ENCODE measurements at regions not wholly inside any gene's neighbourhood (a gene's known extent, or its start where the extent isn't known, plus 50 kb on each side); places are given as distances from the start of the nearest gene placed in this dataset.
"Not testable (repeated sequence)": the region's sequence is repeated elsewhere in the genome, so short reads cannot be mapped to it uniquely, and the experiment has no call there.

DNA sequence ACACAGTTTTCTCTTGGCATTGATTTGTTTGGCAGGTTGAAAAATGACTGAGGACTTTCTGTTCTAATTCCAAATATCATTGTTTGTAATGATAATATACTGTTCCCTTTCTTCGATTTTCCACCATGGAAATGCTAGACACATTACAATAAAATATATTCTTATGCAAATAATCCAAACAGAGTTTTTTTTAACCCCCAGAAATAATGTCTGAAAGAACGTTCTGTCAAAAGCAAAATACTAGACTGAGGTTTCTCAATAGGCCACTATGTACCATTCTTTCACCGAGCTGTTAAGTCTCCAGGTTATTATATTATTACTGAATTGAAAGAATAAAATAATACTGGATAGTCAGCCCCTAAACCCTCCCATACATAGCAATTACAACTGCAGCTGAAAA, 312.5 kb downstream of the ZIC3 start:
- no peak for DNase-seq (ENCODE audit: low read depth)

DNA sequence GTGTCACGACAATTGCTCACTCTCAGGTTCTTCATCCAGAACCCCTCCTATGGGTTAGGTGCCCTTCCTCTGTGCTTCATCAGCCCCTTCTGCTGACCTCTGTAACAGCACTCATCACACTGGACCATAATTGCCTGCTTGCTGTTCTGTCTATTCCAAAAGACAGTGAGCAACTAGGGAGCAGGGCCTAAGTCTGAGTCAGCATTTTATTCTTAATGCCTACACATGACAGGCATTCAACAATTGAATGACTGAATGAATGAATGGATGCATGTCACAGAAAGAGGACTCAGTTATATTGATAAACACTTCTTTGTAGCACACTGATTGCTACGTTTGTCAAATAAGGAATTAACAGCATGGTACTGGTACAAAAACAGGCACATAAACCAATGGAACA, 317.0 kb downstream of the ZIC3 start:
- DNase-seq (ENCODE audit: low read depth) = no peak

DNA sequence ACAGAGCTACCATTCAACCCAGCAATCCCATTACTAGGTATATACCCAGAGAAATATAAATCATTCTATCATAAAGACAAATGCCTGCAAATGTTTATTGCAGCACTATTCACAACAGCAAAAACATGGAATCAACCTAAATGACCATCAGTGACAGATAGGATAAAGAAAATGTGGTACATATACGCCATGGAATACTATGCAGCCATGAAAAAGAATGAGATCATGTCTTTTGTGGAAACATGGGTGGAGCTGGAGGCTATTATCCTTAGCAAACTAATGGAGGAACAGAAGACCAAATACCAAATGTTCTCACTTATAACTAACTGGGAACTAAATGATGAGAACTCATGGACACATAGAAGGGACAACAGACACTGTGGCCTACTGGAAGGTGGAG, 318.9 kb downstream of the ZIC3 start:
- DNase-seq (ENCODE audit: low read depth) = not testable (repeated sequence)

DNA sequence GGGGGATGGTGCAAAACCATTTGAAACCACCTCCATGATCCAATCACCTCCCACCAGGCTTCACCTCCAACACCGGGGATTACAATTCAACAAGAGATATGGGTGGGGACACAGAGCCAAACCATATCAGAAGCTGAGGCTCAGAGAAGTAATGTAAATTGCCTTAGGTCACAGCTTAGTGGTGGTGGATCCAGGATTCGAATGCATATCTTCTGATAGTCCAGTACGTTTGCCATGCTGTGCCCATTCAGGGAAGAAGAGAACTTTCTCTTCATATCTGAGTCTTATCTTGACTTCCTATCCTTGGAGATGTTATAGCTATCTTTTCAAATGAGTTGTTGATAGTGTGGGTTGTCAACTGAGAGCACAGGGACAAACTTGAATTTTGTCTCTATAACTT, 325.5 kb downstream of the ZIC3 start:
- no peak for DNase-seq (ENCODE audit: low read depth)

DNA sequence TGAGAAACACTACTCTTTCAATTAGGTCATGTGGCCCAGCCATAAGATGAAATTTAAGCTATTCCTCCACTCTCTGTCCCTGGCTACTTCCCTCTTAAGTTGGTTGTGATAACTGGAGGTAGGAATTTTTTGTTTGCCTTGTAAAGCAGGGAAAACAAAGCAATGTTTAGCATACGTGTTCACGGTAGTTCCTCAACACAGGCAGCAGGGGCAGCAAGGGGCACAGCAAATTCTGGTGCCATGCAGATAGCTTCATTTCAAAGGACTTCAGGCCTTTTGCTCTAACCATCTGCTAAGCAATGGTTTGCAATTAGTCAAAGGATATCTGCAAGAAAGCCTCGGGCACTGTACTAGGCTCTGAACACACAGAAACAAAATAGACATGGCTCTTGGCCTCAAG, 330.2 kb downstream of the ZIC3 start:
- no peak for DNase-seq (ENCODE audit: low read depth)

DNA sequence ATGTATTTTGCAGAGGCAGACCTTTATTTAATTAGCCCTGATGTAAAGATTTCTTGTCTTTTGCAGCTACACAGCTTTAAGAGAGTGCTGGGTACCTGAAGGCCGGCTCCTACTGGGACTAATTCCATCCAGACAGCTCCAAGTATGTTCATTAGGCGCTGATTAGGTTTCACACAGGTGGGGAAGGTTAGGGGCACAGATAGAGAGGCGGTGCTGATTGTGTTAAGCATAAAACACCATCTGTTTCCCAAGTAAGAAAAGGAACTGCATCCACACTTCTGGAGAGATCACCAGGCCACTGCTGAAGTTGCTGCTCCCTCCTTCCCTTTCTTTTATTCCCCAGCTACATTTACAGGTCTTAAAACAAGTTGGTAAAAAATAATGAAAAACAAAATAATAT, 349.5 kb downstream of the ZIC3 start:
- DNase-seq (ENCODE audit: low read depth) = no peak

DNA sequence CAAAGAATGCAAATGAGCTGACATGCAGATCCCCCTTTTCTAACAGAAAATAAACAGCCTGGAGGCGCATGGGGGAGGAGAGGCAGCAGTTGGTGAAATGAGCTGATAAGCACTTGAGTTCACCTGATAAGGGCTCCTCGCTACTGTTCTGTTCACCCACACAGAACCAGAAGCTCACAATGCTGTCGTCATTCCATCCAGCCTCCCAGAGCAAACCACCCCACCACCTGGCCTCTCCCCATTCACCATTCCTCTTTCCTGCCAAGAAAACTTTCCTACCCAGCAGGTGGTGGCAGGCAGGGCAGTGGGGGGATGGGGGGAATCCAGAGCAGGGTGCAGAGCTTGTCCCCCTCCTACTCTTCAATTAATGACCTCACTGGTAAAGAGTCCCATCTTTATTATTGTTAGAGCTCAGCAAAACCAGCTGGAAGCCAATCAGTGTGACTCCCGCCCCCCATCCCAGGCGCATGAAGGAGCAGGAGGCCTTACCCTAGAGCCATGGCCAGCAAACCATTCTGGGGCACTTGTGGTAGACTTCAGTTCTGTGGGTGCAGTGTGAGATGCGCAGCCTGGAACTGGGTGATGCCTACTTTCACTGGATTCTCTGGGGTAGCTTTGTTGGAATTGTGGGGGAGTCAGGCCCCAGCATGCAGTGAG, 350.3 kb downstream of the ZIC3 start:
- no peak for DNase-seq (ENCODE audit: low read depth)

DNA sequence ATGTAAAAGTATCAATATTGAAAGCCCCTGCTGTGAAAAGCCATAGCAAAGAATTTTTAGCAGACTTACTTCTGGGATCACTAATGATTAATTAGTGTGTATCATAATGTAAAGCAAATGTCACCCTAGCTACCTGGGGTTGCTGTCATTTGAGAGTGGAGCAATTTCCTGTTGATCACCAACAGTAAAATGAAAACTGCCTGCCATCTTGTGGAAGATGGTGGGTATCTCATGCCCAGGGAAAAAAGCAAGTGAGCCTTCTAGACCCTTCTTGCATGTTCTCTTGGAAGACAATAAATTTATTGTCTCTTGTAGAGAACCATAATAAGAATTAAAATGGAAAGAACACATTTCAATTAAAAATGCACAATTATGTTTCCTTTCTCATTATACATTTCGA, 360.2 kb downstream of the ZIC3 start:
- no peak for DNase-seq (ENCODE audit: low read depth)

DNA sequence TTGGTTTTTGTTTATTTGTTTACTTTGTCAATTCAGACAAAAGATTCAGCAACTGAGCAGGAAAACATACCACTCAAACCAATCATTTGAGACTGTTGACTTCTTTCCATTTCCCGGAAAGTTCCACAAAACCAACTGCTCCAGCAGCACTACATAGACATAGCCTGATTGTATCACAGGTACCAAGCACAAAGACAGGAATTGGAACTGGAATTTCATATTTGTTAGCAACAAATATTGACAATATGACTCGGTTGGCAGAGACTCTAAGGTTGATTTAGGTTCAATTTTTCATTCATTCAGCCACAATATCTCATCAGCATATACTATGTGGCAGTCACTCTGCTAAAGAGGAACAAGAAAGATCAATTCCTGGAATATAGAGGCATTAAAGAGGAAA, 364.0 kb downstream of the ZIC3 start:
- DNase-seq (ENCODE audit: low read depth) = no peak

DNA sequence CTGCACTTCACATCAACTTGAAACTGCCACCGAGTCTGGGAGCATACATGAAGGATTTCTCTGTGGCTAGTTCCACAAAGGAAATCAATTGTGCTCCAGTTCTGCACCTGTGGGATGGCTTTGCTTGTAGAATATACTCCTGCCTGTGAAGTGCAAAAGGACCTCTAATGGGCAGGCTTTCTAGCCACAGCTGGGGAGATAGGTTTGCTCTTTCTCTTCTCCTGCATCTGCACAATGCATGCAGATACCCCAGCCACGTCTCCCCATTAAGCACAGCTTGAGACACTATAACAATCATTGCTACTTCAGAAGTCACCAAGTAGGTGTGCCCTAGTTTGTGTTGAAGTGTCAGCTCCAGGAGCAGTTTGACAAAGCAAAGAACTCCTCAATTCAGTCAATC, 364.6 kb downstream of the ZIC3 start:
- DNase-seq (ENCODE audit: low read depth) = no peak

DNA sequence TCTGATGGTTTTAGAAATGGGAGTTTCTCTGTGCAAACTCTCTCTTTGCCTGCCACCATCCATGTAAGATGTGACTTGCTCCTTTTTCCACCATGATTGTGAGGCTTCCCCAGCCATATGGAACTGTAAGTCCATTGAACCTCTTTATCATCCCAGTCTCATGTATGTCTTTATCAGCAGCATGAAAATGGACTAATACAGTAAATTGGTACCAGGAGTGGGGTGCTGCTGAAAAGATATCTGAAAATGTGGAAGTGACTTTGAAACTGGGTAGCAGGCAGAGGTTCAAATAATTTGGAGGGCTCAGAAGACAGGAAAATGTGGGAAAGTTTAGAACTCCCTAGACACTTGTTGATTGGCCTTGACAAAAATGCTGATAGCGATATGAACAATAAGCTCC, 368.3 kb downstream of the ZIC3 start:
- not testable (repeated sequence) for DNase-seq (ENCODE audit: low read depth)

DNA sequence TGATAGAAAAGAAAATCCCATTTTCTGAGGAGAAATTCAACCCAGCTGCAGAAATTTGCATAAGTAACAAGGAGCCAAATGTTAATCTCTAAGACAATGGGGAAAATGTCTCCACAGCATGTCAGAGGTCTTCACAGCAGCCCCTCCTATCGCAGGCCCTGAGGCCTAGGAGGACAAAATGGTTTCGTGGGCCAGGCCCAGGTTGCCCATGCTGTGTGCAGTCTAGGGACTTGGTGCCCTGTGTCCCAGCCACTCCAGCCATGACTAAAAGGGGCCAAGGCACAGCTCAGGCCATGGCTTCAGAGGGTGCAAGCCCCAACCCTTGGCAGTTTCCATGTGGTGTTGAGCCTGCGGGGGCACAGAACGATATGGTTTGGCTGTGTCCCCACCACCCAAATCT, 369.0 kb downstream of the ZIC3 start:
- DNase-seq (ENCODE audit: low read depth) = not testable (repeated sequence)

DNA sequence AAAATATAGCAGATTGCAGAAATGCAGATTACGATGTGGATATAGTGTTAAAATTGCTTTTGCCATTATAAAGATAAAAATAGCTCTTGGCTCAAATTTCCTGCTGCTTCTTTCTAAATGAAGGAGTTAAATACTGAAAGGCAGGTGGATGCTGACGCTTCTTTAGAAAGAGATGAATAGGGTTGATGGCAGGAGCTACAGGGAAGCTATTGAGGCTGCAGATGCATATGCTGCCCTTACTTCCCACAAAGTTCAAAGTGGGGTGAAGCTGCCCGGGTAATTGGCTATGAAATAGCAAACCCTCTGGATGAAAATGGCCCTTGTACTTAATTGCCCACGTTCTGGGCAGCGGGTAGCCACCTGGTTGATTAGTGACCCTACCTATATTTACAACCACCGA, 379.5 kb downstream of the ZIC3 start:
- DNase-seq (ENCODE audit: low read depth) = no peak

DNA sequence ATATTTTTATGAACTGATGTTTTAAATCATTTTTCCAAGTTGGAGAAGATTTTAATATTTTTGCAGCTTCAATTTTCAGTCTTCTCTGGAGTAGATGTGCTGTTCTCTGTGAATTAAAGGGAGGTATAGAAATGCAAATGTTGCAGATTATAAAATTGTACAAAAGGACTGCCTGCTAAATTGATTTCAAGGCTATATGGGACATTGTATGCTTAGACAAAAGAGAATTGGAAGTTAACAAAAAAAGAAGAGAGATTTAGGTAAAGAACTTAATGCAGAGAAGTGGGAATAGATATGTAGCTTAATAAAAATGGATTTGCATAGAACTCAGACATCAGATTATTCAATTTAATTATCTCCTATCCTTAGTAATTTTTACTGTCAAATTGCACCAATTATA, 403.3 kb downstream of the ZIC3 start:
- no peak for DNase-seq (ENCODE audit: low read depth)

DNA sequence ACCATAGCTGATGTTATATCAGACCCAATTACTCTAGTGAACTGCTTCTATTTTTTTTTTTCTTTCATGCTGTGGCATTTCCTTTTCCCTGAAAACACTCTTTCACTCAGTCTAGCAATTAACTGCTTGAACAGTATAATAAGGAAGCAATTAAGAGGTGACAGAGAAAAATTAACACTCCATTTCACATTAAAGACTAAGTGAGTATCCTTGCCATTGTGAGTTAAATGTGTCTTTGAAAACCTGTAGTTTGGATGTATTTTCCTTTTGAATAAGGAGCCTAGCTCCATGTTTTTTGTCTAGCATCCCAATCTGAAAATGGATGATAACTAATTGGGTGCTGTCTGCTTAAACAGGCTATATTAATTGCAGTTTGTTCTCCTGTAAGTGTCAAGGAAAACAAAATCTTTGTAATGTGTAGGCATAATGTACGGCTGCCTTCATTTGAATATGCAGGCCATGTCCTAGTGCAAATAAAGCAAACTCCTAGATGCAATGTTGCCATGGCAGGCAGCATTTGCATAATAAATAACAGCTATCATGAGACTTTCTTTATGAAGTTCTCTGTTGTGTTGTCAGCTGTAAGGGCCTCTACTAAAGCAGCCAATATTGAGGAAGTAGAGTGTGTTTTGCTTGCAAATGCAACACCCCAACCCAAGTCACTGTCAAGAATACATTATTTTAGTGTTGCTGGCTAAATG, 416.7 kb downstream of the ZIC3 start:
- no peak for DNase-seq (ENCODE audit: low read depth)

DNA sequence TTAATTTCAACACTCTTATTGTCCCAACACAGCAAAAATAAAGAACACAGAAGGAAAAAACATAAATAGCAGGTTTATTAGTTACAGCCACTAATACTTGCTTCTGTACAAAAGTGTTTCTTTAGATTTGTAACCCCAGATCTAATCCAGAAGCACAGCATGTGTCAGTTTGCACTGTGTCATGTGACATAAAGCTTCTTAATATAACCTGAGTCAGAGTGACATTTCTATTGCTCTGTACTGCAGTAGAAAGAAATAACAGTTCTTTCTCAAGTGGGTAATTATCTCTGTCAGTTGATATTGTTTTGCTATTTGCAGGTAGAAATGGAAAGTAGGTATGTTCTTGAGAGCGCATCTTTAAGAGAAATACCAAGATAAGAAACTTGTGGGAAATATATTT, 422.5 kb downstream of the ZIC3 start:
- DNase-seq (ENCODE audit: low read depth) = no peak

DNA sequence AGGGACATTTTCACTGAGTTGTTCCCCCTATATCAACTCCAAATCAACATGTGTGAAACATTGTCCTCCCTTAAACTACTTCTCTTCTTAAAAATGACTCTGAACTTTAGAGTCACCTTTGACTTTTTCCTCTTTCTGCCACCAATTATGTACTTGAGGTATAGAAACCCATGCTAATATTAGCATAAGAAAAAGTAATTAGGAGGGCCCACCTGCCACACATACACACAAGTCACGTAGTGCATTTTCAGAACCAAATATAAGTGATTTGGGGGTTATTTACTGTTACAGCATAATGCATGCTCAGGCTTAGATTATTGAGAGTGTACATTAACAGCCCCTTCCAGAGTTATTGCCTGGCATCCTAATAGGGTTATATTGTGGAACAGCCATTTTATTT, 432.7 kb downstream of the ZIC3 start:
- DNase-seq (ENCODE audit: low read depth) = no peak

DNA sequence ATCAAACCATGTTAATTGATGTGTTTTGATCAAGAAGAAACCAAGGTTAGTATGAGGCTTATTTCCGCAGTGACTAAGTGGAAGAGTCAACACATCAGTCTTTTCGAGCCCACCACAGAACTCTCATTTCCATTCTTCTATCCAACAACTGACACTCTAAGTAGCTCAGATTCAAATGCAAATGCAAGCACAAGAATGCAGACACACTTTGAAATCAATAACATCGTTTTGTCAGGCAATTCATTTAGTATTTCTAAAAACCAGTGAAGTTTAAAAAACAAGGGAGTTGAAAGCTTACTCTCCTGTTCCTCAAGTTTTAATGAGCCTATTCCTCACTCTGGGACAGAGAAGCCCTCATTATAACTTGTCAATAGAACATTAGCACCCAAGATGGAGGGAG, 433.1 kb downstream of the ZIC3 start:
- no peak for DNase-seq (ENCODE audit: low read depth)

DNA sequence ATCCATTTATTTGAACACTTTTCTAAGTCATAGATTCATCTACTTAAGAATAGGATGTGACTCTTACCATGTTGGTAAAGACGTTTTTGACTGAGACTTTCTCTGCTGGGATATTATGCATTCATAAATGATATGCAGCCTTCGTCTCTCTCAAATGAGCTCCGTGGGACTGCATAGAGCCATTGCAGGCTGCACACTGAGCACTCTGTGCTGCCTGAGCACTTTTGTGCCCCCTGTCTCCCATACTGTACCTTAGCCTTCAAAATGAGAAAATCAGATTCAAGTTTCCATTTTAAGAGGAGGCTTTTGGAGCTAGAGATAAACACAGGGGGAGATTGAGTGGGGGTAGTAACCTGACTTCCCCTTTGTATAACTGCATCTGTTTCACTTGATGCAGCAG, 433.6 kb downstream of the ZIC3 start:
- DNase-seq (ENCODE audit: low read depth) = no peak

DNA sequence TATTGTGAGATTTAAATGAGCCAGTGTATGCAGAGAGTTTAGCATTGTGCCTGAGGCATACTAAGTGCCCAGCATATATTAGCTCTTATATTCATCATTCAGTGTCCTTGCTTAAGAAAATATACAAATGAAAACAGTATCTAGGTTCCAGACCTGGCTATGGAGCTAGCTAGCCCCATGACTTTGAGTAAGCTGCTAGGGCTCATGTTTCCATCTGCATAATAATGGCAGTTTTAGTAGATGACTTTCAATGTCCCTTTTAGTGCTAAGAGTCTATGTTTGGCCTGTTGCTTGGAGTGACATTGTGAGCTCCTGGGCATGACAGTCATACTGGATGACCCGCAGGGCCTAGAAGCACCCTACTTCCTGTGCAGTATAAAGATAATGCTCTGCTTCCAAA, 435.3 kb downstream of the ZIC3 start:
- DNase-seq (ENCODE audit: low read depth) = no peak

DNA sequence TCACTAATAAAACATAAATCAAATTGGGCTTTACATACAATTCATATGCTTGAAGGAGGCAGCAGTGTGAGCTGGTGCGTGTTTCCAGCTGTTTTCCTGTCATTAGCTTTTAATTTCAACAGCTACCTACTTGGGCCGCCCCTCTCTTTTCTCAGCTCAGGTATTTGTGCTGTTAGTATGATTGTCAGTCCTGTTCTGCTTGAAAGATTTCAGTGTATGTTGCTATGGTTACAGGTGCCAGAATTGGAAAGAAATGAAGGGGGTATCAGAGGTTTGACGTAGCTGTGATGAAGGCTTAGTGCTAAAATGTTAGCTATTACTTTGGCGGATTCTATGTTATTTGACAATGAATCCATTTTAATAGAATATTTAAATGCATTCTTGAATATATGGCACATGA, 440.3 kb downstream of the ZIC3 start:
- no peak for DNase-seq (ENCODE audit: low read depth)

DNA sequence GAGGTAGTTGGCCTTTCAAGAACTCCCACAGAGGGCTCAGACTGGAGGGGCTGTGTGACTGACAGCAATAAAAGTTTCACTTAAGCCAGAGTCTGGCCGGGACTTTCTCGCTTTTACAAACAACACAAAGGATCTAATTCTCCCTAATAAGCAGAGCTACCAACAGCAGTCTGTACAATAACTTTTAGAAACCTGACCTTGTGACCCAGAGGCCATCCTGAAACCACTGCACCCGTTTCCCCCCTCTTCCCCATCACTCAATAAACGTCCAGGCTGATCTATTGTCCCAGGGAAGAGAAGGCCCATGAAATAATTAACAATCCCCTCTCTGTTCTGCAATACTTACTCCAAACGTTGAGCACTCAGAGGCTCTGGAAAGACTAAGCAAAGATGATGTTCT, 442.4 kb downstream of the ZIC3 start:
- DNase-seq (ENCODE audit: low read depth) = no peak

DNA sequence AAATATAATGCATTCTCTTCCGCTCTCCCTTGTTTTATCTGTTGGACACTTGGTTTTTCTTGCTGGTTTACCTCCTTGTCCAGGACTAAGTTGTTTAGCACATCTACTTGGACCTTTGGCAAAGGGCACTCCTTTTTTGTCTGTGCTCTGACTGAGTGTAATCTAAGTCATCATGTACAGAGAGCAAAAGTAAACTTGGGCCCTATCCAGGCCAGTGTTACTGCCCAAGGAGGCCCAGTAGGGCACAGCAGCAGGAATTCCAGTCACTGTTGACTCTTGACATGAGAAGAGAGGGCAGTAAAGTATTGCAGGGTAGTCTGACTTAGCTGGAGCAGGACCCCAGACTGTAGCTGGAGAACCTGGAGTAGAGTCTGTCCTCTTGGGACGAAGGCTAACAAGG, 445.5 kb downstream of the ZIC3 start:
- no peak for DNase-seq (ENCODE audit: low read depth)

DNA sequence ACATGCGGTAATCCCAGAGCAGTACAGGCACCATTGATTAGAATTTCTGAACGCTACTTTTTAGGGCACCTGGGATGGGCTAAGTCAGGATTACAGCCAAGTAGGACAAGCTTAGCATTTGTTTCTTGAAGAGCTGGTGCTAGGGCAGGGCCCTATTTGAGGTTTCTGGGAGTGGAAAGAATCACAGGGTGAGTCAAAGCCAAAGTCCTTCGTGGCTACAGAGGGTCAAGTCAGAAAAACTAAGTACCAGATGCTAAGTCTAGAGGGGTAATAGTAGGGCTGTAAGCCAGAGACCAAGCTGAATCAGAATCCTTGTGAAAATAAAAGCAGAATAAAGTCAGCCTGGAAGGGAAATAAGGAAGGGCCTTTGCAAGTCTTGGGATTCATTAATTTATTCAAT, 448.6 kb downstream of the ZIC3 start:
- DNase-seq (ENCODE audit: low read depth) = peak; percentile 26
